ENCODE measurements at regions not wholly inside any gene's neighbourhood (a gene's known extent, or its start where the extent isn't known, plus 50 kb on each side); places are given as distances from the start of the nearest gene placed in this dataset.
"Not testable (repeated sequence)": the region's sequence is repeated elsewhere in the genome, so short reads cannot be mapped to it uniquely, and the experiment has no call there.

DNA sequence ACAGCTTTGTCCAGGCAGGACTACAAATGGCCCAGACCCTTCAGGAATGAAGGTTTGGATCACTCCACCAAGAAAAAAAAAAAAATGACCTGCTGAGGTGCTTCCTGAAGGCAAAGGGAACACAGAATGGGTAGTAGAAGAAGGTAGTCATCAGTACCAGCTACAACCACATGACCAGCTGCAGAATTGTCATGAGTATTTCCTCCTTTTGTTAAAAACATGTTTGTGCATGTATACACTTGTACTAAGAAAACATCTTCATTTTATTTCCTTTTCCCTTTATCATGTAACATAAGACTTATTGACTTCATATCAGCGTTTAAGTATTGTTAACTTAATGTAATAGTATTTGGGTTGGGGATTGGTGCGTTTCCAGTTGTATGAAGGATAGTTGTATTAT is 631.6 kb downstream of the FBXO15 start:
- DNase-seq = not testable (repeated sequence)

DNA sequence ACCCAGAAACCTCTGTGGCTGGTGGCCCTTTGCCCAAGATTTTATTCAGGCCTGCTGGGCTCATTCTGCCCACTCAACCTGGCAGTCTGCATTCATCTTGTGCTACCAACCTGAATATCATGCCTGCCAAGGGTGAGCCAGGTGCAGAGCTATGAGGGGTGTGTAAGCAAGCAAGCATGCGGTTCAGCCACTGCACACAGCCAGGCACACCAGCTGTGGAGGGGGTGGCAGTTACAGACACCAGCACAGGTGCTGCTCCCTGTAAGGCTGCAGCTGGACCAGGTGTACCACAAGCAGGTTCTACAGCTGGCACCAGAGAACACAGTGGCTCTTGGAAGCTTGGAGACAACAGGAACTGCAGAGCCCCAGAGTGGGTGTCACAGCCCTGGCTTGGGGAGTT is 633.2 kb downstream of the FBXO15 start:
- DNase-seq = no peak

DNA sequence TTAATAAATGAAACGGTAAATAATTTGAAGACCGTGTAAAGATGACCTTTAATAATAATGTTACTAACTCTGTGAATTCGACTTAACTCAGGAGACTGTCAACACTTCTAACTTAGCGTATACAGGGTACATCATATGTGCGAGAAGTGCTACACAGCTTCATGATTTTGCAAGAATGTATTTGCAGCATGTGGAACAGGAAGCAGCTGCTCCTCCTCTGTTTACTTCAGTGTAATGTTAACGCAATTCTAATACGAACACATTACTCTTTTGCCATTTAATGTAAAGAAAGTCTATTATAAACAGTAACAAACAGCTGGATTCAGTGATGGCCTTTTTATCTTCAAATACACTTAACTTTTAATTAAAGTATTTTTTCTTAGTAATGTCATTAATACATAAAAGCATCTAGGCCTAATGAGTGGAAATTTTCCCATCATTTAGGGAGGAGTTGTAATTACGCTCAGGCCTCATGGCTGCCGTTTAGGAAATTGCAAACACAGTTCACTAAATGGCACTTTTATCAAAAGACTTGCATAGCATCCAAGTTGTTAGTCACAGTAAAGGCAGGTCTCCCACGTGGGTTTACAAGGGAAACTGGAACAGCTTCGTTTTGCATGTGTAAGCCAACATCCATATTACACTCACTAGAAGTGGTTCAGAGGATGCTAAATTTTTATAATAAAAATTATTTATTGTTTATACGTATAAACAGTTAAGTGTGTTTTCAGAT is 635.7 kb downstream of the FBXO15 start:
- DNase-seq = no peak

DNA sequence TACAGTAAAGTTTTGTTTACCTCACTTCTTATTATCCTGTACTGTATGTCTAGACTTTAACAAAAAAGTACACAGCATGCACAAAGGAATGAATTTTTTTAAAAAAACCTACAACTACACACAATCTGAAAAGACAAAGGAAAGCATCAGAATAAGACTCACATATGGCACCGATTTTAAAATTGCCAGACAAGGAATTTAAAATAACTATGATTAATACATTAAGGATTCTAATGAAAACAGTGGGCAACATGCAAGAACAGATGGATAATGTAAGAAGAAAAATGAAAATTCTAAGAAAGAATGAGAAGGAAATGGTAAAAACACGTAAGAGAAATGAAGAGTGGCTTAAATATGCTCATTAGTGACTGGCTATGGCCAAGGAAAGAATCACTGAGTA is 638.2 kb downstream of the FBXO15 start:
- no peak for DNase-seq

DNA sequence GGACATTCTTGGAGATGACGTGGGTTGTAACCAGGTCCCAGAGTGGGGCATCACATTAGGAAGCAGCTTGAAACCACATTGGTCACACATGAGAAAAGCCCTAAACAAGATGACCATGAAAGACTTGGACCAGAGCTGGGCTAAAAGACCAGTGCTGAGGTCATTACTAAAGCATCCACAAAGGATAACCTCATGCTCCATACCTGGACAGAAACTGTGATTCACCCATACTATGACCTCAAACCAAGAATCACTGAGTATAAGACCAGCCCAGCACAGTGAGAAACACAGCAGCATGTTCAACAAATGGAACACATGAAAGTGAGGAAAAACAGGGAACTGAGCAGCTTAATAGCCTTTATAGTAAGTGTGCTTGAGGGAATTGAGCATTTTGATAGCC is 635.5 kb upstream of the NETO1 start:
- DNase-seq = no peak

DNA sequence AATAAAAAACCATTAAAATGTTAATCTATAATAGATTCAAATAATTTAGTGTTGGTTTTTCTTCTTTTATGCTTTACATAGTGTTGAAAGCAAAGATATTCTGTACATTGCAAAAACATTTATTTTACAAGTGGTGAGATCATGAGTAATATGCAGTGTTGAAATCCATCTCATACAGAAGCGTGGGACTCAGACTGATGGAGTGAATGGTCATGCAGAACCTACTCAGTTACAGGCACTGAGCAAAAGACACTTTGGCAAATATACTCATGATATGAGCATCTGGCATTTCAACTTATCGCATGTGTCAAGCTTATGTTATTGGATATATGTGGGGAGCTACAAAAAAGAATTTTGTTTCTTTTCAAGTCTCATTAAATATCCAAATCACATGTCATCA is 620.2 kb upstream of the NETO1 start:
- DNase-seq = no peak

DNA sequence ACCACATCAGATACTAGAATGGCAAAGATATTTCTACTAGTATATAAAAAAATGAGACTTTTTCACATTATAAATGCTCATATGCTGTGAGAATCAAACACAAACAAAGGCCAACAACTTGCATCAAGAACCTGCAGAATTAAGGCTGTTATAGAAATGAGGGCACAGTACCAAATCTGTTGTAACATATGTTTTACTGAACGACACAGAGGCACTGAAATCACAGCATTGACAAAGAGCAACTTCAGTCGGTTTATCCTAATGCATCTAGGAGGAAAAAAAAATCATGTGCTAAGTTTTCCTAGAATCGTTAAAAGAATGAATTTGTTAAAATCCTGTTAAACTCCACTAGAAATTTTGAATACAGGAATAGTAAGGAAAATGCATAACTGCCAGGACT is 617.4 kb upstream of the NETO1 start:
- no peak for DNase-seq

DNA sequence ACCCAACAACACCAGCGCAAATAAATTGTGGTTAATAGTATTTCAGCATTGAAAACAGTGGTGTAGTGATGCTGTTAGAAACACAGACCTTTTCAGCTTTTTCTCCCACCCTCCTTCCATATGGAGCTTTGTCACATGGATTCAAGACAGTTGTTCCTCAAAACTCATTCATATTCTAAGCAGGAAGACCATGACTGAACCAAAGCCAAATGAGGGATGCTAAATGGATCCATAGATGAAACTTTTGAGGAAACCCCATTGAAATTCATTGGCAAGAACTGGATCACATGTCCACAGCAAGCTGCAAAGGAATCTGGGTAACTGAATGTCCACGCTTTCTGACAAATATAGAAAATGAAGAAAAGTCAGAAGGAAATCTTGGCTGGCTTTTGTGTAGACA is 615.1 kb upstream of the NETO1 start:
- DNase-seq = no peak

DNA sequence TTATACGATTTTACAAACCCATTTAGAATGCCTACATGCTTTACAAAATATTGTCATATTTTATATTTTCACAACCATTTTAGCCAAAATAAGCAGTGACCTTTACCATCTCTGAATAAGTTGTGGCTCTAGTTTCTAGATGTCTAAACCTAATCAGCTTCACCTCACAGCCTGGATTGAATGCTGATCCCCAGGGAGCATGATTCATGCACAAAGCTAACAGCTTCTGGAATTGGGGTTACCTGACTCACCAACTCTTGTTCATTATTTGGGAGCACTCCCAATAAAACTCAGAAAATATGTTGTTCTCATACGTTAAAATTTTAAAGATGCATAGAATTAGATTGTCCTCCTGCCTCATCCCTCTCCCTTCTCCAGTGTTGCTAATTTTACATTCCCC is 611.7 kb upstream of the NETO1 start:
- no peak for DNase-seq

DNA sequence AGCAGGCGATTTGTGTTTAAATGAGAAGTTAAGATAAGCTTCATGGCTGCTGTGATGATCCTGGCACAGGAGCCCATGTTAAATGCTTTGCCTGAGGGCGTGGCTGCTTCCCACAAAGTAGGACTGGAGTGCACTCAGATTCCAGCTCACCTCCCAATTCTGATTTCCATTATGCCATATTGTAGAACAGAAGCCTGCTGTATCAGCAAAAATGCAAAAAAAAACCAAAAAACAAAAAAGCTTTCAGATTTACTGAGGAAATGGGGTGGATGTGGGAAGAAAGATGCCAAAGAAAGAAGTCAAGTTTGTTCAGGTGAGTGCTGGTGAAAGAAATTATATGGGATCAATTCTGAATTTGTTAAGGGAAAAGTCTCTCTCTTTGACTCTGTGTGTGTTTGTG is 610.4 kb upstream of the NETO1 start:
- no peak for DNase-seq

DNA sequence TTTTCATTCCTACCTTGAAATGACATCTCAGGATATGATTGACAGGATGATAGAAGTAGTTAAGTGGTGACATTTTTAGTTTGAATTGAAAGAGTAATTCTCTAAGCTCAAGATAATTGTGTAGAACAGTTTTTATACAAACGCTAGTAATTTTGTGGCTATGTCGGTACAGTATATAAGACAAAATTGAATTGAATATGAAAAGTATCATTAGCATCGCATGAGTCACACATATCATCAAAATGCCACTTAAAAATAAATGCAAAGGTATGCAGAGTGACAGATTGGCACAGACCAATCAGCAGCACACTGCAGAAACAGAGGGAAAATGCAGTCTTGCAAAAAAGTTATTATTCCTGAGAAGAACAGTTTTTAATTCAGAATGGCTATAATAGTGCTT is 608.2 kb upstream of the NETO1 start:
- DNase-seq = no peak

DNA sequence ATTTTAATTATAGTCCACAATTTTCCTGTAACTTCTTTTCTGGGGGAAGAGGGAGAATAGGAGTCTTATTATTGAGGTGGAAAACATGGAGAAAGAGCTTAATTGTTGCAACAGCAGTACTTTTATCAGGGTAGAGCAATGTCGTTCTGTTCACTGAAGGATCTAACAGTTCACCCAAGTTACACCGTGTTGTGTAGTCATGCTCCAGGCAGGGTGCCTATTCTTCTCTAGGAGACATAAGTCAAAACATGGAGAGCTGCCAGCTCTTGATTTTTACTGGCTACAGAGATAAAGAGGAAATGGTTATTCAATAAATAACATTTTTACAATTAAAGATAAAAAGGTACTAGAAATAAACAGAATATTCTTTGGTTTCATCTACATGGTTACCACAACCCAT is 594.3 kb upstream of the NETO1 start:
- no peak for DNase-seq

DNA sequence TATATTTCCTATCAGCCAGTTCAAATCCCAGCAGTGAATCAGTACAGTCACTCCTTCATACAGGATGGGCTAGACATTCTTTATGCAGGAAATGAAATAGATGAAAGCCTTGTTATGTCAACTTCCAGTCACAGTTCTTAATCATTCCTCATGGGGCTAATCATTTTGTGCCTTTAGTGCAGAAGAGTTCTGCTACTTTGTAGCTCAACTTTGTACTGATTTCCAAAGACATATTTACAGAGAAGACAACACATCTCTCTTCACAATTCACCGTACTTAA is 593.9 kb upstream of the NETO1 start:
- DNase-seq = no peak

DNA sequence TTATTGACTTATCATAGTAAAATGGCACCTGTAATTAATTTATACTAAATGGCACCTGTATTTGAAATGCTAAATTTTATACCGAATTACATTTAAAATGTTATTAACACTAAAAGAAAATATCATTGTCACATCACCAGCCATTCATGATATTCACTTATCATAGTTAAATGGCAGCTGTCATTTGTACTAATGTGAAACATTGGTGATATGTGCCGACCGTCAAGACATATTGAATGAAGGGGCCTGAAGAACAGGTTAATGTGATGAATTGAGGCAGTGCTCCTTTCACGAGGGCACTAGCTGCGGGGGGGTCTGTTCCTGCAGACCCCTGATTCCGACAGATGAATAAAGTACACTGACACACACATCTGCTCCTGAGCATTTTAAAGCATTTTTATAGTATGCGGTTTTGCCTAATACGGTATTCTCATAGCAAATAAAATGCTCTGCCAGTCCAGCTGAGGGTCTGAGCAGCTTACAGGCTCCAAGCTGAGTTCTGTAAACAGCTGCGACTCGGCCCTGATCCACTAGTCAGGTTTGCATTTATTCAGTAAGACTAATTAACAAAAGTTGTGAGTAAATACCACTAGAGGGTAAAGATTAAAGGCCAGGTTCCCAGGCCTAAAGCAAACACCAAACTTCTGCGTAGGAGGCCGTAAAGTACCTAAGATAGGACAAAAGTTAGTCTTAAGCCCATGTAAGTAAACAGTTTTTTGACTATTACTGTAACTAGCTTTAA is 593.4 kb upstream of the NETO1 start:
- DNase-seq = no peak

DNA sequence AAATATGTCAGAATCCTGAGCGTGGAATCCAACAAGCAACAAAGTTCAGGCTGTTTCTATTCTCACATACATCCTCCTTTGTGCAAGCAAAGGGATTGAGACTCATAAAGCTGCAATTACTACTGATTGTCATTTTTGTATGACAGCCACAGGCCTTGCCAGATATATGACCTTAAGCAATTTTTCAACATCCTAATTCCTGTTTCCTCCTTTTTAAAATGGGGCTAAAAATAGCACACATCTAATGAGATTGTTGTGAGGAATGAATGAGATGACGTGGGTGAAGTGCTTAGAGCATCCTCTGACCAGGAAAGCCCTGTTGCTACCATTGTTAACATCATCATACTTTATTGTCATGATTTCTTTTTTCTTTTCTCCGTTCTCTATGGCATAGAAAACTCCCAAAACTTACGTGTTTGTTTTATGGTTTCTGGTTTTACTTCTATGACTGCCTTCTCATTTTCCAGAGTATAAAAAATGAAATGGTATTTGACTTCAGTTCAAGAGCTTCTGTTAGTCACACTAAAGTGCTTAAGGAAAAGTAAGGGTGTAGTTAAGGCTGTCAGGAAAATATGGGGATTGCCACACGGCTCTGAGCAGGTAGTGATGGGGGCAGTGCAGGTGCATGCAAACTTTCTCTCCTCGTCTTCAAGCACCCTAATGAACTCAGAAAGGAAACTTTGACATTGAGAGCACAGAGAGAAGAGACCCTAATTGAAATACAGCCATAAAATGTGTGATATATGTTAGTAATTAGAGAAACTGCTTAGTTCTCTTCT is 590.6 kb upstream of the NETO1 start:
- DNase-seq = no peak

DNA sequence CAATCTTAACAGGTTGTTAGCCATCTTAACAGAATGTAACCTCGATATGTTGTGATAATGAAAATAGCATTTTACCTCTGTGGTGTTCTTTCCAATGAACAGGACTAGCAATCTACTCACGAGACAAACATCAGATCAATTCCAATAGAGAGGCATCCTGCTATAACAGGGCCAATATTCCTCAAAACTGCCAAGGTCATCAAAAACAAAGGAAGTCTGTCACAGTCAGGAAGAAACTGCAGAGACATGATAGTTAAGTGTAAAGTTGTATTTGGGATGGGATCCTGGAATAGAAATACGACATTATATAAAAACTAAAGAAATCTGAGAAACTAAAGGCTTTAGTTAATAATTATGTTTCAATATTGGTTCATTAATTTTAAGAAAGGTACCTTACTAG is 588.9 kb upstream of the NETO1 start:
- no peak for DNase-seq

DNA sequence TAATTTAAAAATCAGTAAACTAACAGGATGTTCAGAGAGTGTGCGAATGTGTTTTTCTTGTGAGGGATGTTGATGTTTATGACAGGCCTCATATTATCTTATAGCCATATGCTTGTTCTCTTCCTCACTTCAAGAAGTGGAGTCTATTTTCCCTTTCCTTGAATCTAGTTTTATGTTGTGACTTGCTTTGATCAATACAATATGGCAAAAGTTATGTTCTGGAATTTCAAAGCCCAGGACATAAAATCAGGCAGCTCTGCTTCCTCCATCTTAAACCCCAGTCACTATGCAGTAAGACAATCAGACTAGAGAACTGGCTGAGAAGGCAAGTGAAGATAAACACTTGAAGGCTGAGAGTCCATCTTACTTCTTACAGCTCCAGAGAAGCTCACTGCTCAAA is 585.1 kb upstream of the NETO1 start:
- no peak for DNase-seq

DNA sequence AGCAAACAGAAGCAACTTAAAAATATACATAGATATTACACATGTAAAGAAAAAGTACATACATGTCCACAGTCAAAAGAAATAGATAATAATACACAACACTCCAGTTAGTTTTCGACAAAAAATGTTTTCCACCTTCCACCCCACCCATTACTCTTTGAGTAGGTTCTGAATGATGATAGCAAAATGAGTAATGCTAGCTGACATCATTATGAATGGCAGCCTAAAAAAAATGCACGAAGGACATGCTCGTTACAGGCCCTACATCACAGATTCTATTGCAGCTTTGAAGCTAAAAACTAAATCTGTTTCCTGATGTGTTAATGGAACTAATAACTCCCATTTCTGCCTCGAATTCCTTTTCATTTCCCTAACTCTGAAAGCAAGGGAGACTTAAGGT is 578.7 kb upstream of the NETO1 start:
- no peak for DNase-seq

DNA sequence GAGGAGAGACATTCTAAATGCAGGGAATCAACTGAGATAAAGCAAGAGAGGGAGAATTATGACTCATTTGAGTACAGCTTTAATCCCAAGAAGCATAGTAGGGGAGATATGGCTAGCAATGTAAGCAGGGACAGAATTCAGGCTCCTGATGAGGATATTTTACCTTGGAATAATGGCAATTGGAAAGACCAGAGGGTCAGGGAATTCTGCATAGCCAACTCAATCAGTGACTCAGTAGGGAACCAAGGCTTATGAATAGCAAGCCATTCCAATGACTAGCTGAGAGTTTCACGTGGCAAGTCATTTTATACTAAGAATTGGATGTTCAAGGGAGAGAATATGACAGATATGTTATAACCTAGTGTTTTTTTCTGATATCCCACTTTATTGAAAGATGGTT is 563.8 kb upstream of the NETO1 start:
- DNase-seq = no peak

DNA sequence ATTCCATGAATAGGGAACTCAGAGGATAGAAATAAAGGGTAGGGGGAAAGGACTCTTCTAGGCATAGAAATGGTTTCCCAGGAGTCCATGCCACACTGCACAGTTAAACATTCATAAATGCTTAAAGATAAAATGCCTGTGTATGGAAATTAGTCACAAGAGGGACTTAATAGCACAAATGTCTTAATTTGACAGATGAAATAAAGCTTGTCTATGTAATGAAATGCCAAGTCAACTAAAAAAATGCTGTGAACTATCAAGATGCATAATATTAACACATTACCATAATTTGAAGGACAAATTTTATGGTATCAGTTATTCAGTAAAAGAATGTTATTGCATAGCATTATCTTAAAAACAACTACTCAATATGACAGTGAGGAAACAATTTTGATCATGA is 553.2 kb upstream of the NETO1 start:
- no peak for DNase-seq

DNA sequence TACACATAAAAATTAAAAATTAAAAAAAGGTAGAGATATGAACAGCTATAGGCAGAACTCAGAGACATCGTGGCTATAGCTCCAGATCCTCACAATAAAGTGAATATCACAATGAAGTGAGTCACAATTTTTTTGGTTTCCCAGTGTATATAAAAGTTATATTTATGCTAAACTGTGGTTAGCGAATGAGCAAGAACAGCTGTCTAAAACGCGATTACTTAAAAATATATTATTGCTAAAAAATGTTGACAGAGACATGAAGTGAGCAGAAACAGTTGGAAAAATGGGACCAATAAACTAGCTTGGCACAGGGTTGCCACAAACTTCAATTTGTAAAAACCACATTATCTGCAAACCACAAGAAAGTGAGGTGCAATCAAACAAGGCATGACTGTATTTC is 551.7 kb upstream of the NETO1 start:
- DNase-seq = no peak

DNA sequence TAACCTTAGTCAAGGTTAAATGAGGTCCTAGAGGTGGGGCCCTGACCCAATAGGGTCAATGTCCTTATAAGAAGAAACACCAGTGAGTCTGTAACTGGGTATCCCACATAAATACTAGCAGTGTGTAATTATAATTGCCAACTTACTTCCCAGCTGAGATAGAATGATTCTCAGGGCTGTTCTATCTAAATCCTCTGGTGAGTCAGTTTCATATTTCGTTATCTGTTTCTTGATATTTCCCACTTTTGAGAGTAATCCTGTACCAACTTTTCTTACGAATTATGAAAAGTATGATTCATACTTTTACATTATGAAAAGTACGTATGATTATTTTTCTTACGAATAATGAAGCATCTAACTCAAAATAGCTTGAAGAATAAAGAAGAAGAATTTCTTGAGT is 546.8 kb upstream of the NETO1 start:
- no peak for DNase-seq

DNA sequence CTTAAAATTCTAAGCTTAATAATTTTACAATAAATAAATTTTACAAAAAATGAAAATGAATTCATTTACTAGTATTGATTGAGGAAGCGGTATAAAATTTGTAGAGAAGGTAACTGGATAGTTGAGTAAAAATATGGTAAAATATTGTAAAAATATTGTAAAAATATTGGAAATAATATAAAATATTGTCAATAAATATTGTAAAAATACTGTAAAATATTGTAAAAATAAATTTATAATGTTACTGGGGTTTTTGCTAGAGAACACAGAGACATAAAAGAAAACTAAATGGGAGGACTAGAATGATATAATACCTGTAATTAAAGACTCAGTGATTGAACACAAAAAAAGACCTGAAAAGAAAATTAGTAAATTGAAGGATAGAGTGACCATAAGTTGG is 546.3 kb upstream of the NETO1 start:
- DNase-seq = no peak

DNA sequence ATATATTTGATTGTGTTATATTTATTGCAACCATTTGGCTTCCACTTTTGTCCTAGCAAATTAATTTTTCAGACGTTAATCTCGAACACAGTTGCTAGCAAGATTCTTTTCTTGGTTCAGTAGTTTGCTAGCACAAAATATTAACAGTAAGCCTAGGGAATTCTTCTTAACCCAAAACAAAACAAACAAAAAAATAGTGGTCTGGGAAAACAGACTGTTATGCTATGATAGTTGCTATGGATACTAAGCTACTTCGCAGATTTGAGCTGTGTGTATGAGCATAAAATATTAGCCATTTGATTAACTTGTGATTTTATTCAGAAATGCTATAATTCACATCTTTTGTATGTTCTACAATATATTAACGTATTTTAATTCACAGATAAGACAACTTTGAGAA is 541.5 kb upstream of the NETO1 start:
- DNase-seq = no peak
